ENCODE measurements at regions not wholly inside any gene's neighbourhood (a gene's known extent, or its start where the extent isn't known, plus 50 kb on each side); places are given as distances from the start of the nearest gene placed in this dataset.

GRCh38 chr11:70625582-70626518 lies 227.5 kb downstream of the CTTN start:
- no peak for TF ChIP-seq EZH2 (IDR thresholded peaks at IDR 0.05; ENCODE audit: low read depth)
- TF ChIP-seq, protein P1, sequence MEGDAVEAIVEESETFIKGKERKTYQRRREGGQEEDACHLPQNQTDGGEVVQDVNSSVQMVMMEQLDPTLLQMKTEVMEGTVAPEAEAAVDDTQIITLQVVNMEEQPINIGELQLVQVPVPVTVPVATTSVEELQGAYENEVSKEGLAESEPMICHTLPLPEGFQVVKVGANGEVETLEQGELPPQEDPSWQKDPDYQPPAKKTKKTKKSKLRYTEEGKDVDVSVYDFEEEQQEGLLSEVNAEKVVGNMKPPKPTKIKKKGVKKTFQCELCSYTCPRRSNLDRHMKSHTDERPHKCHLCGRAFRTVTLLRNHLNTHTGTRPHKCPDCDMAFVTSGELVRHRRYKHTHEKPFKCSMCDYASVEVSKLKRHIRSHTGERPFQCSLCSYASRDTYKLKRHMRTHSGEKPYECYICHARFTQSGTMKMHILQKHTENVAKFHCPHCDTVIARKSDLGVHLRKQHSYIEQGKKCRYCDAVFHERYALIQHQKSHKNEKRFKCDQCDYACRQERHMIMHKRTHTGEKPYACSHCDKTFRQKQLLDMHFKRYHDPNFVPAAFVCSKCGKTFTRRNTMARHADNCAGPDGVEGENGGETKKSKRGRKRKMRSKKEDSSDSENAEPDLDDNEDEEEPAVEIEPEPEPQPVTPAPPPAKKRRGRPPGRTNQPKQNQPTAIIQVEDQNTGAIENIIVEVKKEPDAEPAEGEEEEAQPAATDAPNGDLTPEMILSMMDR (conservative IDR thresholded peaks at IDR 0.05): no peak
